GM21447 (cell line): ENCODE measurements at regions not wholly inside any gene's neighbourhood (a gene's known extent, or its start where the extent isn't known, plus 50 kb on each side); places are given as distances from the start of the nearest gene placed in this dataset.

Experiments
- ATAC-seq: cut with Tn5 transposase; IDR thresholded peaks from one replicate; pipeline ENCODE4 v1.9.1; 2021; ENCODE audit not compliant: unreplicated experiment

DNA sequence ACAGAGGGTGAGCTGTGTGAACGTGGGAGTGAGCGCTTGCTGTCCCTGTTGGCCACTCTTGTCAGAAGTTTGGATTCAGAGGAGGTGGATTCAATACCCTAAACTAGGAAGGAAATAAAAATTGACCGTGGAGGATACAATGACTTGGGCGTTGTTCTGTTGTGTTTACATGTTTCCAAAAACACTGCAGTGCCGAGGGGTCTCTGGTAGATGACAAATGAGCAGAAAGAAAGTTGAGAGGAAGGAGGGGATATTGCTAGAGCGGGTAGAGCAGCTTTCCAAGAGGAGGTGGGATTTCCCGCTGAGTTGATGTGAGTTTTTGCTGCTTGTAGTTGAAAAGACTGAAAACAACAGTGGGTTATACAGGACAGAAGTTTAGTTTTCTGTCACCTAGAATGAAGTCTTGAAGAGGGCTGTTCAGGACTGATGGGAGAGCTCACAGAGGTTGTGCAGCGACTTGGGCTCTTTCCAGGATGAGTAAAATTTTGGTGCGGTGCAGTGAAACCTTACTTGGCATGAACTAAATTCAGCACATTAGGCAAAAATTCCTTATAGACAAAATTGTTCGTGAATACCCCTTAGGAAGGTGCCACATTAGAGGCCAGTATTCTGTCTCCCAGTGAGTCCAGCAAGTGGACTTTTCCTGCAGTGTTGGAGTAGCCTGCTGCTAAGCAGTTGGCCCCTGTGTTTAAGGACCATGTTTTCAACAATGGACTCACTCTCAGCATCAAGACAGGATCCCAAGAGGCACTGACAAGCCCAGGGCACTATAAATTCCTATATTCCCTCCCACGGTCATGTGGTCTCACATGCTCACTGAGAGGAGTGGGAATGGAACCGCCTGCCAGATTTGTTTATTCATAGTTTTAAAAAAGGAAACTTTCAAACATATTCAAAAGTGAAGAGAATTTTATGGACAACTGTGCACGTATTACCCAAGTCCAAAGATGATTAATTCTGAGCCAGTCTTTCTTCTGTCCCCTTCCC is 435.0 kb upstream of the C2CD4B start:
- ATAC-seq = no peak

DNA sequence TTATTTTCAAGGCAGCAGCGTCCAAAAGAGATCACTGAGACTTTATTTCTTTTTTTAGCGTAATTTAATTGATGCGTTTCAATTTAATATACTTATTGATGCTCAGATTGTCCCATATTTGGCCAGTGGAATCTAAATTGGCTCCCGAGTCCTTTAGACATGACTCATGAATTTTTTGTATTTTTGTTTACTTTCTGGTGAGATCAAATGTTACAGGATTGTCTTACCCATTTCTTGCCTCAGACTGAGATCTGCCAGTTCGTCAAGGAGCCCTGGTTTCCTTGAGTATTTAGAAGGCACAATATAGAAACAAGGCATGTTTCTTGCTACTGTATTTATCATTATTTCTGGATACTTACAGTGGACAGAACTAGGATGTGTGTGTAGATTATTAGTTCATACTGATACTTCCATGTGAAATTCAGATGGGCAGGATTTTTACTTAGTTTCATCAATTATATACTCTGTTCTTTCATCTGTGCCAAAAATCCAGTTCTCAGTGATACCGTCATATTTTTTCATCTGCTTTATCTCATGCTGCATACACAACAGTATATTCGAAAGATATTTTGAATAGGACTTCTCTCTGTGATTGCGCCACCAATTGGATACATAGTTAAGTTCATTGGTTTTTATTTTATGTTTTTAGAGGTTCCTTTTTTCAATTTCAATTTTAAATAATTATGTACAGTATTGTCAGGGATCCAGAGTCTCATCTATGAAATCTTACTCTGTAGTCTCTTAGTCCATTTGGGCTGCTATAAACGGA is 436.9 kb upstream of the C2CD4B start:
- ATAC-seq = no peak

DNA sequence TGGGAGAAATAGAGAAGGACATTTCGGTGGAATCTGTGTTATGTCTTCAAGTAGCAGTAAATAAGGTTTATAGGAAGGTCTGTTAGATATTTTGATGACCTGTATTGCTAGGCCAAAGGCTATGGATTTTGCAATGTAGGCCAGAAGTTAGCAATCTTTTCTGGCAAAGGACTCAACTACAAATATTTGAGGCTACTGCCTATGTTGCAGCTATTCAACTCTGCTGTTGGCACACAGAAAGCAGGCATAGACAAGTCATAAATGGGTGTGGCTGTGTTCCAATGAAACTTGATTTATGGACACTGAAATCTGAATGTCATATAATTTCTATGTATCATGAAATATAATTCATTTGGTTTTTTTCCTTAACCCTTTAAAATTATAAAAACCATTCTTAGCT is 438.7 kb upstream of the C2CD4B start:
- ATAC-seq = no peak

DNA sequence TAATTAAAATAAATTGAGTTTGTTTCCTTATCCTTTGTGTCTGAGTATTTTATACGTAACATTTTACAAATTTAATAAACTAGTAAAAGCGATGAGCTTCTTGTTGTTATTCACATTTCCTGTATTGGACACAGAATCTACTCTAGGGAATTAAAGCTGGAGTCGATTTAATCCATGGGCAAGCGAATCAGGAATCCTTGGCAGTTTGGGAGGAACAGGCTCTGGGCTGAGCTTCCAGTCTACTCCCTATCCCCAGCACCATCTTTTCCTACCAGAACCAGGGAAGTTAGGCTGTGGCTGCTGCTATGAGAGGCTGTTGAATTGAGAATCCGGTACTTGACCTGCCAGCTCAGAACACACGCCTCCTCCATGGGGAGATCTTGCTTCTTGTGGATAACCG is 437.3 kb upstream of the TPM1 start:
- no peak for ATAC-seq

DNA sequence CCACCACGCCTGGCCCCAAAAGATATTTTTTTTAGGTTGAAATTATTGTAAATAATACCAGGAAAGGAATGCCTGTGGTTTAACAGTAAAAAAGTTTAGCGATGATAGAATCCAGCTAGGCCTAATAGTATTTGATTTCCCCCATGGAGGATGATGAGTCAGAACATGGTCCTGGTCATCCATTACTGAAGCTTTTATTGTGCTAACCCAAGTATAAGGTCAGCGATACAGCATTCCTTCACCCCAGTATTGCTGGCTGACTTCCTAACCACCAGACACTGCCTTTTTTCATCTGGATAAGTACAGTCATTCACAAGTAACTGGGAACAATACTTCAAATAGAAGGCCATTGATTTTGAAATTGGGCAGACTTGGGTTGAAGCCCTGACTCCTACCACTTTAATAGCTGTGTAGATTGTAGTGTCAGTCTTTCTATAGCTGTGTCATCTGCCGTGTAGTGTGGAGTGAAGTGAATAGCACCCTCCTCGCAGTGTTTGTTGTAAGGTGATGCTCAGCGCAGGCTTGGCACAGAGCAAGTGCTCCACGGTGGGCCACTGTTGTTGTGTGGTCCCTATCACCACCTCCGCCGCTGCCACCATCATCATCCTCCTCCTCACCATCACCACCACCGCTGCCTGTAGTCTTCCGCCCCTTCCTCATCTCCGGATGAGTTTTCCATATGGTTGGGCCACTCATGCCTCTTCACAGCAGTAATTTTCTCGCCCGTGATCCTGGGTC is 436.0 kb upstream of the TPM1 start:
- no peak for ATAC-seq

DNA sequence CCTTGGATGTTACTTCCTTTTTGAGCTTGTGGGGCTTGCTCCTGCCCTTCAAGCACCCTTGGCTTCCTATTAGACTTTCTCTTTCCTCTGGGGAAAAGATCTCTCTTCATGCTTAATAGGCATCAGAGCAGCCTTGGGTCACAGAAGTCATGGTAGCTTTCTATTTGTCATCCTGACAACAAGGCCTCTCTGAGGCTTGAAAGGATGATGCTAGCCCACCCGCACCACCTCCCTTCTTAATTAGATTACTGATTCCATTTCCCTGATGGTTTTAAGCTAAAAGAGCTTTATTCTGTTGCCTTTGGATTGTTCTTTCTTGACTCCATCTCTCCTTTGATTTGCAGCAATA is 435.5 kb upstream of the TPM1 start:
- no peak for ATAC-seq

DNA sequence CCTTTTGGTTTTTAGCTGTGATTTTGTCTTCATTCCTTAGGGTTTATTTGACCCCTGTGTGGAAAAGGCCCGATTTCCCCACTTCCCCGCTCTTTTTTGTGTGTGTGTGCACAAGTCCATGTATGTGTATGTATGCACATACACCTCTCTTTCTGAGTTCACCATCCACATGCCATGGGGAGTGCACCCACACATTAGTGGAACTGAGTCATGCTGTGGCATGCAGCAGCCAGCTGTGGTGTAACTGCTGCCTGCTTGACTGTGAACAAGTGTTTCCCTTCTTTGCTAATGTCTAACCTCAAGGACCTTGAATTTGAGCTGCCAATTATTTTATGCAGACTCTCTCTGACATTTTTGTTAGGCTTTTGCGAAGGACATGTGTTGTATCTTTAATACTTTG is 434.9 kb upstream of the TPM1 start:
- no peak for ATAC-seq

DNA sequence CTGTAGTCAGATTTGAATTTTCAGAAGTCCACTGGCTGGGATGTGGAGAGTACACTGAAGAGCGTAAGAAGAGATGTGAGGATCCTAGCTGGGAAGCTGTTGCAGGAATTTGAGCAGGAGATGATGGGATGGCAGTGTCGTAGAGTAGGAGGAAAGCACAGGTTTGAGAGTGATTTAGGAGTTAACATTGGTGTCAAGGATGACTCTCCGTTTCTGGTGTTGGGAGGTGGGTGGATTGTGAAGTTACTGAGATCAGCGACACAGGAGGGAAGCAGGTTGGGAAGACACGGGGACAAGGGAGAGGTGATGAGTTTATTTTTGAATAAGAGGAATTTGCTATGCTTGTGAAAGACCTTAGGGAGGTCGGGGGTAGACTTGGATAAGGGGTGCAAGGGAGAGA is 434.2 kb upstream of the TPM1 start:
- ATAC-seq = no peak

DNA sequence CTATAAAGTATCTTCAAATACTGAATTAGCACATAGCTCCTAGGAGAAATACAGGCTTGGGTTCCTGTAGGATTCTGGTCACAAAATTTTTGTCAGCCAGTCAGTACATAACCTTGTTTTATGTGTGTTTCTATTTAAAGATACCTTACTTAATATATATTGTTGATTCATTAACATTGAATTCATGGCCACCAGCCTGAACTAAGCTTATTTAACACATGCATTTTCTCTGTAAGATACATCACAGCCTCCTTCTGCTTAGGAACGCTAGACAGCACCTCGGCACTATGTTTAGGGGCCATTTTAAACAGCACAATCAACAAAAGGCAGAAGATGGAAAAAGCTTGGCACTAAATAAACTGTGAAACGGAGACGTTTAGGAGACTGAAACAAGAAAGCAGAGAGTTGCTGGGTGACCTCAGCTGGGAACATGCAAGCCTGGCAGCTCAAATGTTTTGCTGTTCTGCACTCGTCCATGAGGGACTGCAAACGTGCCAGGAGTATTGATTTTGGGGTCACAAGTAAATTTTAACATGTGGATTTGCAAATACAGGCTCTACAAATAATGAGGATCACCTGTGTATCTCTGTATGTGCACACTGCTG is 432.2 kb upstream of the TPM1 start:
- ATAC-seq = no peak

DNA sequence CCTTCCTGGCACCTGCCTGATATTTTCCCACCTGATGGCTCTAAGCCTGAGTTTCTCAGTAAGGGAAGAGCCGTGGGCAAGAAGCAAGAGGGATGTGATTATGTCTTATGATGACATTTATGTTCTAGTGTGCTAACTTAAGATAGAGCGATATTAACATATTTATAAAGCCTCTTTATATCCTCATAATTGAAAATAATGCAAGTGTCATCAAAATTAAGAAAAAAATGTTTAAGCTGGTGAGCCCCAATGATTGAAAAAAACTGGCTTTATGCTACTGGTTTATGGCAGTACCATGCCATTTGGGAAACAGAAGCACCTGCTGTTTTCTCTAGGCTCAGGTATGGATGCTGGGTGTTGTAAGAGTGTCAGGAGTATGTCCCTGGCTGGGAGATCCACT is 431.5 kb upstream of the TPM1 start:
- no peak for ATAC-seq

DNA sequence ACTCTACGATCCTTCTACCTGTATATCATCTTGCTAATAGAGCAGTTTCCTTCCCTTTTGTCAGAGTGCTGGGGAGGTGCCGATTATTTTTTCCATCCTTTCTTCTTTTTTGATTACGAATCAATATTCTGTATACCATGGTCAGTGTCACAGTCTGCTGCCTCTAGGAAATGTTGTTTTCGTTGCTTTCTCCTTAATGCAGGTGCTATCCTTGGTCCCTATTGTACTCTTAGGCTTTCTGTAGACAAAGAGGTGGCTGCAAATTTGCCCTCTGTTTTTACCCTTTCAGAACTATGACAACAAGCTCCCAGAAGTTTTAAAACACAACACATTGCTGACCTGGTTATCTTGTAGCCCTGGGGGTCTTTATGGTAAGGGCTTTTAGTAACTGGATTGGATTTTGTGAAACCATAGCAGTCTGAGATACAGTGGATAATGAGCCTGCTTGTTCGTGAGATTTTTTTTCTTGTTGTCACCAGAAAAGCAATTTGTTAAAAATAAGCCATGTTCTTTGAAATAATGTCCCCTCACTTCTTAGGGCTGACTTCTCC is 430.3 kb upstream of the TPM1 start:
- ATAC-seq = no peak

DNA sequence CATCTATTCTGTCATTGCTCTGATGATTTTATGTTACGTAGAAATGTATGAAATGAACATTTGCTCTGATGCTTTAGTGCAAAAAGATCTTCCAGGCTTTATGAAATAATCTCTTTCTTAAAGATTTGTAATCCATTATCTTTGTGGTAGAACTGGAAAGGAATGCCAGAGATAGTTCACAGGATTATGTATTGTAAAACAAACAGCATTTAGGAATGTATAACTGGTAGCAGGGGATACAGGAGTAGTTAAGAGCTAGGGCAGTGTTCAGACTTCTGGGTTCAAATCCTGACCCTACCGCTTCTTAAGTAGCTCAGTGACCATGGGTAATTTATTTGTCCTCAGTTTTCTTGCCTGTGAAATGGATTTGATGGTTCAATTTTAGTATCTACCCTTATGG is 429.8 kb upstream of the TPM1 start:
- ATAC-seq = no peak

DNA sequence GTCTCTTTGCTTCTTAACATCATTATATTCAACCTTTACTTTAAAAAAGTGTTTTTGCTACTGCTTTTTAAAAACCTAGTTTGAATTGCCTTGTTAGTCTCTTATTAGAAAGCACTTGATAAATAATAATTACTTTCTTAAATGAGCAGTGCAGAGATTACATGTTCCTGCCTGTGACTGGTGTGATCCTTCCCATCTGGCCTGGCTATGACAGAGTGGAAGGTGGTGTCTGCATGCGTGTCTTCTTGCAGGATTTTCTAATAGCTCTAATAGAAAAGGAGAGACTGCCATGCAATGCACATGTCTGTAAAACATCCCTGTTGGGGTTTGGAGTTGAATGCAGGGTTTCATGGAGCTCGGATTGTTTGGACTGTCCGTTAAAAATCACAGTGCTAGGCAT is 425.8 kb upstream of the TPM1 start:
- no peak for ATAC-seq

DNA sequence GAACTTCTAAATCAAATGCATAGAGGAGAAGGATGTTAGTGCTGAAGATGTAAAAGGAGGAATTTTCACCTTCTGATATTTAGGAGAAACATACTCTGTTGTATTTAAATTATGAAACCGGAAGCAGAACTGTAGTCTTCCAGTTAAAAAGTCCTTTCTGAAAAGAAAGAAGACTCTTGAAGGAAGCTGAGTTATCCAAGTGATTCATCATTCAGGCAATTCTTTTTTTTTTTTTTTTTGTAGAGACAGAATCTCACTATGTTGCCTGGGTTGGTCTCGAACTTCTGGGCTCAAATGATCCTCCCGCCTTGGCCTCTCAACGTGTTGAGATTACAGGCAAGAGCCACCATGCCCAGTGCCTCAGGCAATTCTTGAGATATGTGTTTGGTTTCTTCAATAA is 424.8 kb upstream of the TPM1 start:
- no peak for ATAC-seq

DNA sequence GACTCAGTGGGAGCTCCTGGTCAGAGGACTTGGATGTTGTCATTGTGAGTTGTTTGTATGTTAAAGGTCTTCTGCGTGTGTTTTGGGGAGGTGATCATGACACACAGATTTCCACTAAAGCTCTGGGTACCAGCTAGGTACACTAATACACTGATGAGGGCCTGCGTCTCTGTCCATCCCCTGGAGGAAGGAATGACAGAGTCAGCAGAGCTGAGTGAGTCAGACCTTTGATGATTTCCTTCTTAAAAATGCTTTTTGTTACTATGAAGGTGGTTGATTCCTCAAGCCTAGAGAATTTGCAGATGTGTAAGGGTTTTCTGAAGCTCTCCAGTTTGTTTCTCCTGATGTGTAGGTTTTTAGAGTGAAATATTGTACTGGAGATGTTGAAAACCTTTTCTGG is 424.1 kb upstream of the TPM1 start:
- ATAC-seq = no peak

DNA sequence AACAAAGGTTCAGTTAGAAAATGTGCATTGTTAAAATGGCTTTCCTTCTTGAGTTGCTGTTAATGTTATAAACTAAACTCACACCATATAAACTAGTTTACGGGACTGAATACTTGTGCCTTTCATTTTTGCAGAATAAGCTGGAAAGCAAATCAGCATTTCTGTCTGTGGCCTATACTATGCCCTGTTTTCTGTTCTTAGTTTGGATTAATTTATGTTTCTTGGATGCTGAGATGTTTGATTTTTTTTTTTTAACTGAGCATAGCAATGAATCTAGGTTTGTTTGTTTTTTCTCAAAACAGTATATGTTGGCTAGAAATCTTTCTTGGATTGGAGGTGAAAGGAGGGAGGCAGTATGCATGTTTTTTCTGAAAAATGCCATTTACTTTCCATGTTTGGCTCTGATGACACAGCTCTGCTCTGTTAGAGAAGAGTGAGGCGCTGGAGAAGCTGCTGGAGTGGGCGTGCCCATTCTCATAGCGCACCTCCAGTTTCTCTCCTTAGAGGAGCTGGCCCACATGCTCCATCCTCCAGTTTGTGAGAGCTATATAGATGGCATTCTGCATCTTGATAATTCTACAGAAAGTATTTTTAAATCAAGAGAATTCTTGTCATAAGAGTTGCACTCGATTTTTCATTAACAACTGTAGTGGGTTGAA is 423.6 kb upstream of the TPM1 start:
- ATAC-seq = no peak

DNA sequence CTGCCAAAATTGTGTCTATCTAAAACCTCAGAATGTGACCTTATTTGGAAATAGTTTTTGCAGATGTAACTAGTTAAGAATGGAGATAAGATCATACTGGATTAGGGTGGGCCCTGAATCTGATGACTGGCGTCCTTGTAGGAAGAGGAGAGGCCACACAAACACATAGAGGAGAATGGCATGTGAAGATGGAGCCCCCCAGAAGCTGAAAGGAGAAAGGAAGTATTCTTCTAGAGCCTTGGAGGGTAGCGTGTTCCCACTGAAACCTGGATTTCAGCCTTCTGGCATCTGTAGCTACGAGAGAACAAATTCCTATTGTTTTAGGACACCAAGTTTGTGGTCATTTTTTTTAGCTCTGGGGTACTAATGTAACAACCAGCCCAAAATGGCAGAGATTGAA is 423.0 kb upstream of the TPM1 start:
- no peak for ATAC-seq

DNA sequence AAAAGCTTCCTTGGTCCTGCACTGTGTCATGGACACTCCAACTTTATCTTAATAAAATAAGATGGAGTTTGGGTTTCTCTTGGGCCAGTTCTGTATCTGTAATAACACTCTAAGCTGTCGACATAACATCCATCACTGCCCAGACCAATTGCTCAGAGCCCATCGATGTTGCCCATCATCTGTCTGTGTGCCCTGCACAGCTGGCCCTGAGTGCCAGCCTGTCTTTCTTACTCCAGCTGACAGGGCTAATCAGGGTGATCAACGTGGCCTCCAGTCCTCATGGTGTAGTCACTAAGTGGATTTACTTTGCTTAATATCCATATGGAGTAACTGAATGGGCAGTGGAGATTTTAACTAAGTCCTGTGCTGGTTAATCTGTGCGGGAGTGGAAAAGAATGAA is 419.8 kb upstream of the TPM1 start:
- no peak for ATAC-seq

DNA sequence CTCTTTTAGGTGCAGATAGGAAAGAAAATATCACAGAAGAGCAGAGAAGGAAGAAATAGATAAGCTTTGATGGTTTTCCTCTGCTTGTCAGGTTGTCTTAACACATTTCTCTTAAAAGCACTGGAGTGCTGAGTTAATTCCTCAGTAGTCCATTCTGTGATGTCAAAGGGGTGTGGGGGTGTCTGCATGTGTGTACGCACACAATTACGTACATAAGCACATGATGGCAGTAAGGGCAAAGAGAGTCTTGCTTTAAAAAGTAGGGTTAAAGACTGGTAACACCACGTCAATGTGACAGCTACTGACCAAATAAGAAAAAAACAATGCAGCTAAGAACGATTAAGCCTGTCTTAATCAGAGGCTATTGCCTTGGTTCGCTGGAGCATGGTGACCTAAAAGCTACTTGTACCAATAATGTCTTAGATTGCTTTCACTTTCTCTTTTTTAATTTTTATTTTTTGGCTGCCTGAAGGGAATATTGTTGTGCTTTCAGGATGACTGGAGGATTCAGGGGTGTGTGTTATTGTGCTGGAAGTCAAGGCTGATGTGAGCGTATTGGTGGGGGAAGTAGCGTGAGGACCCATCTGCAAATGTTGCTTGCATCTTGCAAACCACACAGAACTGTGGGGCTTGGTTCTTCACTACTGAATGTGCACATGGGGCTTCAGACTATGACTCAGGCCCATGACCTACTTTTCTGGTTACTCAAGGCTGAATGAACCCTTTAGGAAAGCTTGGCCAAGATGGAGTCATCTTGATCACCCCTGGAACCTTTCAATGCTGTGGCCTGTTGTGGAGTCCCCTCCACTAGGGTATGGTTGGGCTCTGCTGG is 417.8 kb upstream of the TPM1 start:
- no peak for ATAC-seq
